ENCODE measurements at regions not wholly inside any gene's neighbourhood (a gene's known extent, or its start where the extent isn't known, plus 50 kb on each side); places are given as distances from the start of the nearest gene placed in this dataset.
"Not testable (repeated sequence)": the region's sequence is repeated elsewhere in the genome, so short reads cannot be mapped to it uniquely, and the experiment has no call there.

- no peak for DNase-seq
- TF ChIP-seq CTCF (IDR thresholded peaks at IDR 0.05), result no peak
- TF ChIP-seq POLR2A (IDR thresholded peaks at IDR 0.05), result no peak
- no peak for TF ChIP-seq POLR2AphosphoS5 (IDR thresholded peaks at IDR 0.05)
- no peak for TF ChIP-seq EP300 (IDR thresholded peaks at IDR 0.05)
- 55 to 67% methylated on average over 2 of the region's 2 CpGs for WGBS, 2 donors
- H3K4me3 ChIP-seq, result no peak overlapping the region
- peak overlapping the region in 3 of 4 donors; percentile 42 to 90 (median 50) for H3K27ac ChIP-seq
- H3K9me3 ChIP-seq, result no peaks in the 10 kb centered on the region
- H3K27me3 ChIP-seq, result no peaks in the 10 kb centered on the region
- intact Hi-C loops (cut with DNase I), result no loop called here
- H3K4me1 ChIP-seq, result peaks cover 0 to 67% (median 52%) of the 10 kb centered on the region in 4 donors
- H3K36me3 ChIP-seq, result no peaks in the 10 kb centered on the region
Observed at GRCh38 chr13:44313674-44314073, 60.0 kb upstream of the SERP2 start.

GRCh38 chr13:44314160-44314559, 59.5 kb upstream of the SERP2 start:
- 79 to 83% methylated on average over 4 of the region's 4 CpGs for WGBS, 2 donors
- DNase-seq; H3K27ac ChIP-seq; H3K4me3 ChIP-seq; H3K27me3 ChIP-seq; H3K36me3 ChIP-seq; H3K9me3 ChIP-seq; intact Hi-C loops (cut with DNase I): not testable (repeated sequence)
- peaks cover 0 to 62% (median 48%) of the 10 kb centered on the region in 4 donors for H3K4me1 ChIP-seq

GRCh38 chr13:44317752-44318151, 55.9 kb upstream of the SERP2 start:
- H3K4me3 ChIP-seq, result peak overlapping the region in 3 of 4 donors; percentile 3 to 23 (median 11)
- H3K27ac ChIP-seq, result peak overlapping the region; percentile 1 to 77 (median 72)
- 70 to 72% methylated on average over 5 of the region's 5 CpGs for WGBS, 2 donors
- H3K36me3 ChIP-seq, result no peaks in the 10 kb centered on the region
- DNase-seq, result no peak
- H3K4me1 ChIP-seq, result peaks cover 0 to 29% (median 20%) of the 10 kb centered on the region in 4 donors
- H3K9me3 ChIP-seq, result no peaks in the 10 kb centered on the region
- H3K27me3 ChIP-seq, result no peaks in the 10 kb centered on the region
- TF ChIP-seq POLR2A (IDR thresholded peaks at IDR 0.05), result no peak
- no peak for TF ChIP-seq EP300 (IDR thresholded peaks at IDR 0.05)
- peak in 3 of 4 donors; percentile 46 to 54 (median 53) for TF ChIP-seq POLR2AphosphoS5 (IDR thresholded peaks at IDR 0.05)
- TF ChIP-seq CTCF (IDR thresholded peaks at IDR 0.05), result no peak
- intact Hi-C loops (cut with DNase I), result no loop called here

GRCh38 chr13:44318161-44318560, 55.5 kb upstream of the SERP2 start:
- TF ChIP-seq CTCF (IDR thresholded peaks at IDR 0.05) (no peak), EP300 (IDR thresholded peaks at IDR 0.05) (no peak), POLR2AphosphoS5 (IDR thresholded peaks at IDR 0.05) (no peak), POLR2A (IDR thresholded peaks at IDR 0.05) (no peak)
- DNase-seq, result no peak
- intact Hi-C loops (cut with DNase I), result no loop called here
- Histone ChIP-seq H3K4me3 (peak overlapping the region in 3 of 4 donors; percentile 3 to 23 (median 11)), H3K27ac (peak overlapping the region; percentile 1 to 77 (median 72)), H3K36me3 (no peaks in the 10 kb centered on the region), H3K9me3 (no peaks in the 10 kb centered on the region), H3K27me3 (no peaks in the 10 kb centered on the region), H3K4me1 (peaks cover 0 to 25% (median 18%) of the 10 kb centered on the region in 4 donors)
- WGBS, 2 donors, result 56 to 76% methylated on average over 3 of the region's 3 CpGs

GRCh38 chr13:44320611-44321010, 53.0 kb upstream of the SERP2 start:
- intact Hi-C loops (cut with DNase I), result no loop called here

More at GRCh38 chr13:44320611-44321010, 53.0 kb upstream of the SERP2 start:
- Histone ChIP-seq H3K27me3 (no peaks in the 10 kb centered on the region), H3K9me3 (no peaks in the 10 kb centered on the region), H3K4me3 (no peak overlapping the region), H3K4me1 (peaks cover 0 to 23% (median 17%) of the 10 kb centered on the region in 4 donors), H3K36me3 (no peaks in the 10 kb centered on the region), H3K27ac (no peak overlapping the region)
- DNase-seq, result no peak
- TF ChIP-seq POLR2A (IDR thresholded peaks at IDR 0.05) (no peak), CTCF (IDR thresholded peaks at IDR 0.05) (no peak), POLR2AphosphoS5 (IDR thresholded peaks at IDR 0.05) (no peak), EP300 (IDR thresholded peaks at IDR 0.05) (no peak)

All from sigmoid colon (tissue), 6 donors.